PC-9 (cell line): ENCODE measurements at regions not wholly inside any gene's neighbourhood (a gene's known extent, or its start where the extent isn't known, plus 50 kb on each side); places are given as distances from the start of the nearest gene placed in this dataset.

Source experiments
- CTCF ChIP-seq: fragments of 200-600 bp; sonication (generic); conservative IDR thresholded peaks from 2 replicates; pipeline ENCODE4 v1.6.1; 2017; ENCODE audit warnings: mixed run types, antibody characterized with exemption, mild to moderate bottlenecking, moderate library complexity
- EZH2 ChIP-seq: fragments of 200-600 bp; sonication (generic); IDR thresholded peaks from 2 replicates; pipeline ENCODE4 v1.8.0; 2017; ENCODE audit warnings: antibody characterized with exemption, low read depth

GRCh38 chr12:5180496-5180895 is 136.8 kb downstream of the KCNA5 start:
- TF ChIP-seq CTCF (no peak), EZH2 (no peak)
